IMR-90 (cell line): ENCODE measurements at regions not wholly inside any gene's neighbourhood (a gene's known extent, or its start where the extent isn't known, plus 50 kb on each side); places are given as distances from the start of the nearest gene placed in this dataset.

Experiments used
- ATAC-seq: fragments of 200-7000 bp; cut with Tn5 transposase; 2 replicates; pipeline ENCODE4 v1.9.1; 2020; ENCODE audit warnings: low read depth, mild to moderate bottlenecking, moderate library complexity
- BruUV-seq: library from RNA; stranded (reverse); fragments of 400-500 nt; replicated peaks from 2 replicates; lab custom pipeline; 2021; lab: Mats Ljungman, UMichigan
- CTCF ChIA-PET: fragments of 300-600 bp; formaldehyde crosslinking; extraction: SDS; loops from one replicate; lab custom pipeline; 2021; ENCODE audit warnings: antibody characterized with exemption; lab: Yijun Ruan, JAX
- POLR2A ChIA-PET: fragments of 300-600 bp; sonication (Branson Sonifier 250); formaldehyde crosslinking; loops from one replicate; lab custom pipeline; 2022; ENCODE audit warnings: antibody characterized with exemption; ENCODE audit not compliant: unreplicated experiment; lab: Charles Lee
- DNase-seq: peaks from one replicate; pipeline ENCODE4 v3.0.0; 2013
- H2AFZ ChIP-seq: replicated peaks from 2 replicates; pipeline ENCODE3; 2013; ENCODE audit warnings: low read length, mild to moderate bottlenecking; ENCODE audit not compliant: poor library complexity
- H2AK5ac ChIP-seq: 2 replicates; pipeline ENCODE4 v1.6.1; 2013; ENCODE audit warnings: low read depth, low read length, inconsistent platforms
- H2AK9ac ChIP-seq: replicated peaks from 2 replicates; pipeline ENCODE3; 2013; ENCODE audit warnings: mild to moderate bottlenecking, low read depth, low read length, moderate library complexity; ENCODE audit not compliant: poor library complexity
- H2BK120ac ChIP-seq: 2 replicates; pipeline ENCODE4 v1.6.1; 2013; ENCODE audit warnings: low read depth, low read length, inconsistent platforms
- H2BK15ac ChIP-seq: 3 replicates; pipeline ENCODE4 v1.6.1; 2013; ENCODE audit warnings: low read depth, low read length, inconsistent platforms
- H2BK20ac ChIP-seq: 2 replicates; pipeline ENCODE4 v1.6.1; 2013; ENCODE audit warnings: low read depth, mild to moderate bottlenecking, inconsistent platforms, low read length, moderate library complexity
- H2BK5ac ChIP-seq: 2 replicates; pipeline ENCODE4 v1.6.1; 2013; ENCODE audit warnings: mild to moderate bottlenecking, low read depth, low read length, inconsistent platforms; ENCODE audit not compliant: poor library complexity, severe bottlenecking
- H3K14ac ChIP-seq: replicated peaks from 2 replicates; pipeline ENCODE4 v1.6.1; 2013; ENCODE audit warnings: low read depth, low read length, inconsistent platforms
- H3K18ac ChIP-seq: 2 replicates; pipeline ENCODE4 v1.6.1; 2013; ENCODE audit warnings: low read depth, low read length, control low read depth
- H3K23ac ChIP-seq: 2 replicates; pipeline ENCODE4 v1.6.1; 2013; ENCODE audit warnings: low read depth, low read length, inconsistent platforms
- H3K27ac ChIP-seq: 2 replicates; pipeline ENCODE4 v1.5.1; 2013; ENCODE audit warnings: mild to moderate bottlenecking, control low read depth, low read length; ENCODE audit not compliant: insufficient read depth
- H3K27me3 ChIP-seq: 2 replicates; pipeline ENCODE4 v1.6.1; 2013; ENCODE audit warnings: low read length; ENCODE audit not compliant: control insufficient read depth, insufficient read depth
- H3K36me3 ChIP-seq: 2 replicates; pipeline ENCODE4 v1.6.1; 2013; ENCODE audit warnings: low read length, mixed read lengths; ENCODE audit not compliant: control insufficient read depth, insufficient read depth
- H3K4ac ChIP-seq: 2 replicates; pipeline ENCODE4 v1.6.1; 2013; ENCODE audit warnings: low read depth, low read length, inconsistent platforms
- H3K4me1 ChIP-seq: 2 replicates; pipeline ENCODE4 v1.6.1; 2013; ENCODE audit warnings: low read length, mixed read lengths; ENCODE audit not compliant: control insufficient read depth, insufficient read depth
- H3K4me2 ChIP-seq: 2 replicates; pipeline ENCODE4 v1.6.1; 2013; ENCODE audit warnings: low read depth, mild to moderate bottlenecking, control low read depth, low read length, moderate library complexity
- H3K4me3 ChIP-seq: 2 replicates; pipeline ENCODE4 v1.5.1; 2013; ENCODE audit warnings: low read depth, mild to moderate bottlenecking, control low read depth, low read length, moderate library complexity; ENCODE audit not compliant: insufficient read depth
- H3K56ac ChIP-seq: 2 replicates; pipeline ENCODE4 v1.6.1; 2013; ENCODE audit warnings: low read length, inconsistent platforms; ENCODE audit not compliant: insufficient read depth; ENCODE audit errors: extremely low read depth
- H3K79me1 ChIP-seq, 2 experiments: 2 replicates each; pipeline ENCODE4 v1.6.1; 2013; ENCODE audit warnings: low read length in 2 of 2, inconsistent platforms in 1 of 2, low read depth in 1 of 2
- H3K9ac ChIP-seq: 2 replicates; pipeline ENCODE4 v1.6.1; 2013; ENCODE audit warnings: low read depth, low read length, control low read depth
- H3K9me1 ChIP-seq: 2 replicates; pipeline ENCODE4 v1.6.1; 2013; ENCODE audit warnings: low read length, inconsistent platforms; ENCODE audit not compliant: insufficient read depth
- H3K9me3 ChIP-seq: 2 replicates; pipeline ENCODE4 v1.6.1; 2013; ENCODE audit warnings: low read length; ENCODE audit not compliant: control insufficient read depth, insufficient read depth
- H4K20me1 ChIP-seq: 2 replicates; pipeline ENCODE4 v1.6.1; 2013; ENCODE audit warnings: low read length, inconsistent platforms; ENCODE audit not compliant: insufficient read depth
- H4K5ac ChIP-seq: 2 replicates; pipeline ENCODE4 v1.6.1; 2013; ENCODE audit warnings: mild to moderate bottlenecking, low read depth, low read length, control low read depth
- H4K8ac ChIP-seq, 2 experiments: 2 replicates each; pipeline ENCODE4 v1.6.1; 2013; ENCODE audit warnings: low read depth in 2 of 2, low read length in 2 of 2, control low read depth in 1 of 2, inconsistent platforms in 1 of 2
- H4K91ac ChIP-seq: 2 replicates; pipeline ENCODE4 v1.6.1; 2013; ENCODE audit warnings: low read depth, low read length, inconsistent platforms; ENCODE audit not compliant: insufficient read depth
- BHLHE40 ChIP-seq: fragments of 150-350 bp; IDR thresholded peaks from 2 replicates; pipeline ENCODE4 v1.6.1; 2016; ENCODE audit warnings: mild to moderate bottlenecking, low read depth, low read length
- RCOR1 ChIP-seq: IDR thresholded peaks from 2 replicates; pipeline ENCODE4 v1.6.1; 2012; ENCODE audit warnings: mild to moderate bottlenecking, low read length, improper control_type of control experiment; ENCODE audit not compliant: insufficient replicate concordance
- WGBS, 2 experiments: methylation state at CpG; one replicate each; pipeline versions ENCODE4 v1.1.5 to v1.1.7; 2013; ENCODE audit warnings: missing lambda C conversion rate in 2 of 2; ENCODE audit not compliant: insufficient read length in 1 of 2; ENCODE audit errors: extremely low coverage in 2 of 2; 5-methylcytosine and 5-hydroxymethylcytosine counted together
- dilution Hi-C: fragments of 300-500 bp; cut with HindIII; formaldehyde crosslinking; loops from one replicate; pipeline ENCODE4 v1.14.3; 2018; ENCODE audit warnings: low sequenced_read_pairs; ENCODE audit not compliant: unreplicated experiment
- in situ Hi-C: fragments of 300-500 bp; cut with MboI; formaldehyde crosslinking; loops from 3 replicates; pipeline ENCODE4 v1.14.3; 2019; ENCODE audit warnings: low sequenced_read_pairs, inconsistent platforms, mixed read lengths
- intact Hi-C: fragments of 100-400 bp; cut with micrococcal nuclease; formaldehyde crosslinking; loops from 2 replicates; pipeline ENCODE4 v1.10.0; 2022

- ChIA-PET CTCF (no interaction called here), POLR2A (no interaction called here)
- DNase-seq (no peak), ATAC-seq (no peak)
- in situ Hi-C loops (no loop called here), dilution Hi-C loops (no loop called here), intact Hi-C loops (no loop called here)
- no peak overlapping the region for H3K14ac ChIP-seq
- no peak overlapping the region for H3K18ac ChIP-seq
- no peak overlapping the region for H2BK5ac ChIP-seq
- TF ChIP-seq BHLHE40 (no peak), RCOR1 (no peak)
- no peaks in the 10 kb centered on the region for H3K9me3 ChIP-seq
- H4K91ac ChIP-seq = no peak overlapping the region
- H3K4ac ChIP-seq = no peak overlapping the region
- H3K4me1 ChIP-seq = no peaks in the 10 kb centered on the region
- no peaks in the 10 kb centered on the region for H3K9me1 ChIP-seq
- no peak overlapping the region for H3K27ac ChIP-seq
- H3K4me3 ChIP-seq = no peak overlapping the region
- no peak overlapping the region for H2AK5ac ChIP-seq
- H3K79me1 ChIP-seq = no peaks in the 10 kb centered on the region
- no peak overlapping the region for H2BK20ac ChIP-seq
- no TSS peak for BruUV-seq
- peaks cover 17% of the 10 kb centered on the region for H3K27me3 ChIP-seq
- H3K36me3 ChIP-seq = no peaks in the 10 kb centered on the region
- H3K4me2 ChIP-seq = no peak overlapping the region
- no peak overlapping the region for H3K9ac ChIP-seq
- H3K56ac ChIP-seq = no peak overlapping the region
- no peaks in the 10 kb centered on the region for H4K20me1 ChIP-seq
- no peak overlapping the region for H4K8ac ChIP-seq
- no peak overlapping the region for H2BK120ac ChIP-seq
- no peak overlapping the region for H3K23ac ChIP-seq
- 100% methylated on average over 3 of the region's 19 CpGs; no CpG with 5 or more reads in 1 of the 2 experiments for WGBS, 2 experiments
- no peak overlapping the region for H2AFZ ChIP-seq
- H4K5ac ChIP-seq = no peak overlapping the region
- H2AK9ac ChIP-seq = no peak overlapping the region
- H2BK15ac ChIP-seq = no peak overlapping the region
These were observed 81.7 kb downstream of the YTHDF1 start for GRCh38 chr20:63134201-63134612.
